ENCODE measurements at regions not wholly inside any gene's neighbourhood (a gene's known extent, or its start where the extent isn't known, plus 50 kb on each side); places are given as distances from the start of the nearest gene placed in this dataset.

- Histone ChIP-seq H3K4me3 (no peak overlapping the region), H3K27ac (no peak overlapping the region), H3K4me1 (no peaks in the 10 kb centered on the region), H3K27me3 (no peaks in the 10 kb centered on the region), H3K36me3 (no peaks in the 10 kb centered on the region), H3K9me3 (peaks cover 0 to 5% (median 0%) of the 10 kb centered on the region in 4 donors)
- WGBS, 2 donors, result 90 to 93% methylated on average over 2 of the region's 2 CpGs
- no peak for DNase-seq (ENCODE audit: low spot score in 2 of 2)
- no peak for TF ChIP-seq POLR2A (IDR thresholded peaks at IDR 0.05)
- TF ChIP-seq EP300 (IDR thresholded peaks at IDR 0.05), result no peak
- TF ChIP-seq CTCF (IDR thresholded peaks at IDR 0.05), result no peak
These were observed 496.0 kb upstream of the RGMA start for GRCh38 chr15:93585012-93585411.

- Histone ChIP-seq H3K4me3 (no peak overlapping the region), H3K27ac (no peak overlapping the region), H3K36me3 (no peaks in the 10 kb centered on the region), H3K9me3 (peaks cover 0 to 7% (median 0%) of the 10 kb centered on the region in 4 donors), H3K4me1 (no peaks in the 10 kb centered on the region), H3K27me3 (no peaks in the 10 kb centered on the region)
- WGBS, 2 donors, result 71% methylated on average over 4 of the region's 4 CpGs
- DNase-seq (ENCODE audit: low spot score in 2 of 2), result no peak
- TF ChIP-seq EP300 (IDR thresholded peaks at IDR 0.05) (no peak), CTCF (IDR thresholded peaks at IDR 0.05) (no peak), POLR2A (IDR thresholded peaks at IDR 0.05) (no peak)
These were observed 495.0 kb upstream of the RGMA start for GRCh38 chr15:93583968-93584367.

- no peaks in the 10 kb centered on the region for H3K4me1 ChIP-seq
- TF ChIP-seq EP300 (IDR thresholded peaks at IDR 0.05), result no peak
- no peak for TF ChIP-seq POLR2A (IDR thresholded peaks at IDR 0.05)
- no peak for TF ChIP-seq CTCF (IDR thresholded peaks at IDR 0.05)
- no peak overlapping the region for H3K4me3 ChIP-seq
- no peak overlapping the region for H3K27ac ChIP-seq
- DNase-seq (ENCODE audit: low spot score in 2 of 2), result no peak
- no peaks in the 10 kb centered on the region for H3K27me3 ChIP-seq
- peaks cover 0 to 11% (median 0%) of the 10 kb centered on the region in 4 donors for H3K9me3 ChIP-seq
- 52 to 57% methylated on average over 3 of the region's 3 CpGs for WGBS, 2 donors
- H3K36me3 ChIP-seq, result no peaks in the 10 kb centered on the region
These were observed 494.5 kb upstream of the RGMA start for GRCh38 chr15:93583552-93583951.

- no peak for TF ChIP-seq CTCF (IDR thresholded peaks at IDR 0.05)
- no peak for TF ChIP-seq POLR2A (IDR thresholded peaks at IDR 0.05)
- no peak for TF ChIP-seq EP300 (IDR thresholded peaks at IDR 0.05)
- 70 to 78% methylated on average over 7 of the region's 7 CpGs for WGBS, 2 donors
- Histone ChIP-seq H3K9me3 (no peaks in the 10 kb centered on the region), H3K4me1 (peaks cover 0 to 4% (median 0%) of the 10 kb centered on the region in 4 donors), H3K4me3 (no peak overlapping the region), H3K36me3 (no peaks in the 10 kb centered on the region), H3K27ac (no peak overlapping the region), H3K27me3 (no peaks in the 10 kb centered on the region)
- no peak for DNase-seq (ENCODE audit: low spot score in 2 of 2)
These were observed 481.5 kb upstream of the RGMA start for GRCh38 chr15:93570527-93570926.

GRCh38 chr15:93566762-93567161, 477.8 kb upstream of the RGMA start:
- H3K27ac ChIP-seq, result no peak overlapping the region
- H3K9me3 ChIP-seq, result no peaks in the 10 kb centered on the region
- TF ChIP-seq POLR2A (IDR thresholded peaks at IDR 0.05) (no peak), CTCF (IDR thresholded peaks at IDR 0.05) (no peak), EP300 (IDR thresholded peaks at IDR 0.05) (no peak)
- H3K36me3 ChIP-seq, result no peaks in the 10 kb centered on the region
- no peak for DNase-seq (ENCODE audit: low spot score in 2 of 2)
- no peaks in the 10 kb centered on the region for H3K27me3 ChIP-seq
- H3K4me1 ChIP-seq, result peaks cover 0 to 4% (median 0%) of the 10 kb centered on the region in 4 donors
- 37 to 43% methylated on average over 3 of the region's 3 CpGs for WGBS, 2 donors
- no peak overlapping the region for H3K4me3 ChIP-seq

Data from tibial nerve (tissue), 4 donors.